ENCODE measurements at regions not wholly inside any gene's neighbourhood (a gene's known extent, or its start where the extent isn't known, plus 50 kb on each side); places are given as distances from the start of the nearest gene placed in this dataset.

GRCh38 chr15:99916668-99917223 is 183.5 kb upstream of the LYSMD4 start:
- H3K27ac Mint-ChIP-seq = no peak overlapping the region
- no peaks in the 10 kb centered on the region for H3K9me3 ChIP-seq (ENCODE audit: control insufficient read depth in 1 of 2, insufficient read depth in 1 of 2, low read length in 2 of 2)

GRCh38 chr15:99914723-99915122 is 181.5 kb upstream of the LYSMD4 start:
- ChIA-PET POLR2A (no interaction called here), CTCF (no interaction called here)
- no peaks in the 10 kb centered on the region for H3K4me1 ChIP-seq (ENCODE audit: insufficient read depth, low read length)
- Mint-ChIP-seq H3K9me3 (no peaks in the 10 kb centered on the region), H3K4me1 (ENCODE audit: low read depth) (no peaks in the 10 kb centered on the region), H3K27ac (no peak overlapping the region), H3K4me3 (no peak overlapping the region), H3K27me3 (peaks cover 18% of the 10 kb centered on the region), H3K36me3 (ENCODE audit: low read depth) (no peaks in the 10 kb centered on the region)
- no peaks in the 10 kb centered on the region for H3K9me3 ChIP-seq (ENCODE audit: control insufficient read depth in 1 of 2, insufficient read depth in 1 of 2, low read length in 2 of 2)
- no peak overlapping the region for H3K4me3 ChIP-seq (ENCODE audit: low read length)
- no peak for ATAC-seq (ENCODE audit: poor library complexity)
- no peak for DNase-seq
- no peak for TF ChIP-seq CTCF (IDR thresholded peaks at IDR 0.05)
- H3K27me3 ChIP-seq (ENCODE audit: control insufficient read depth in 1 of 2, insufficient read depth in 2 of 2, low read length in 2 of 2) = peaks cover 14 to 15% of the 10 kb centered on the region in 2 experiments
- intact Hi-C loops (cut with DNase I, micrococcal nuclease) = no loop called here
- H3K36me3 ChIP-seq (ENCODE audit: insufficient read depth, low read length) = no peaks in the 10 kb centered on the region
- no peak overlapping the region for H3K27ac ChIP-seq (ENCODE audit: low read depth in 1 of 2, low read length in 2 of 2)

More at GRCh38 chr15:99916668-99917223, 183.5 kb upstream of the LYSMD4 start:
- Histone ChIP-seq H3K27ac (ENCODE audit: low read depth in 1 of 2, low read length in 2 of 2) (no peak overlapping the region), H3K36me3 (ENCODE audit: insufficient read depth, low read length) (no peaks in the 10 kb centered on the region), H3K4me3 (ENCODE audit: low read length) (no peak overlapping the region), H3K27me3 (ENCODE audit: control insufficient read depth in 1 of 2, insufficient read depth in 2 of 2, low read length in 2 of 2) (peaks cover 15 to 16% of the 10 kb centered on the region in 2 experiments), H3K4me1 (ENCODE audit: insufficient read depth, low read length) (no peaks in the 10 kb centered on the region)
- CTCF ChIA-PET = no interaction called here
- POLR2A ChIA-PET = interaction anchor here (0.6 kb wide), 1 partner anchor 459 kb away, joined by 3 read pairs; no protein-coding TSS in a partner anchor
- no peak overlapping the region for H3K4me3 Mint-ChIP-seq
- no peaks in the 10 kb centered on the region for H3K9me3 Mint-ChIP-seq
- H3K4me1 Mint-ChIP-seq (ENCODE audit: low read depth) = no peaks in the 10 kb centered on the region
- no peak for TF ChIP-seq CTCF (IDR thresholded peaks at IDR 0.05)
- H3K27me3 Mint-ChIP-seq = peaks cover 29% of the 10 kb centered on the region
- no peak for ATAC-seq (ENCODE audit: poor library complexity)
- no peak for DNase-seq
- intact Hi-C loops (cut with DNase I, micrococcal nuclease) = no loop called here
- H3K36me3 Mint-ChIP-seq (ENCODE audit: low read depth) = no peaks in the 10 kb centered on the region

GRCh38 chr15:99911816-99912215 is 178.6 kb upstream of the LYSMD4 start:
- Histone ChIP-seq H3K27me3 (ENCODE audit: control insufficient read depth in 1 of 2, insufficient read depth in 2 of 2, low read length in 2 of 2) (no peaks in the 10 kb centered on the region), H3K4me3 (ENCODE audit: low read length) (no peak overlapping the region), H3K36me3 (ENCODE audit: insufficient read depth, low read length) (no peaks in the 10 kb centered on the region), H3K9me3 (ENCODE audit: control insufficient read depth in 1 of 2, insufficient read depth in 1 of 2, low read length in 2 of 2) (no peaks in the 10 kb centered on the region), H3K27ac (ENCODE audit: low read depth in 1 of 2, low read length in 2 of 2) (no peak overlapping the region), H3K4me1 (ENCODE audit: insufficient read depth, low read length) (no peaks in the 10 kb centered on the region)
- no peaks in the 10 kb centered on the region for H3K9me3 Mint-ChIP-seq
- ChIA-PET POLR2A (no interaction called here), CTCF (no interaction called here)
- H3K27ac Mint-ChIP-seq = no peak overlapping the region
- ATAC-seq (ENCODE audit: poor library complexity) = no peak
- DNase-seq = no peak
- intact Hi-C loops (cut with DNase I, micrococcal nuclease) = no loop called here
- TF ChIP-seq CTCF (IDR thresholded peaks at IDR 0.05) = no peak
- H3K4me3 Mint-ChIP-seq = no peak overlapping the region
- H3K4me1 Mint-ChIP-seq (ENCODE audit: low read depth) = no peaks in the 10 kb centered on the region
- no peaks in the 10 kb centered on the region for H3K36me3 Mint-ChIP-seq (ENCODE audit: low read depth)
- H3K27me3 Mint-ChIP-seq = no peaks in the 10 kb centered on the region
